ENCODE measurements at regions not wholly inside any gene's neighbourhood (a gene's known extent, or its start where the extent isn't known, plus 50 kb on each side); places are given as distances from the start of the nearest gene placed in this dataset.
"Not testable (repeated sequence)": the region's sequence is repeated elsewhere in the genome, so short reads cannot be mapped to it uniquely, and the experiment has no call there.

DNA sequence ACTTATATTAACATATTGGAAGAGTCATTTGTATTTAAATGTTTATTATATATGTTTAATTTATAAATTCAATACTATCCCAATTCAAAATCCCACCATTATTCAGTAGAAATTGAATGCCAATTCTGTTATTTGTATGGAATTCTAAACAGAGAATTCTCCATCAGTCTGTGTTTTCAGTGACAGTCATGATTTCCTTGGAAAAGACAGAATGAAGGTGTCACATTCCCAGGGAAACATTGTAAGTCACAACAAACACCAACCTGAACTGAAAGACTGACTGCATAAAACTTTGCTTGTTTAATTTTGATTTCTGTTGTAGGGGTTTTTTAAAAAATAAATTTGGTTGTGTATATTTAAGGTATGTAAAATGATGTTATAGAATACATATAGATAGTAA, 769.8 kb upstream of the BCHE start:
- H3K4me3 ChIP-seq: no peak overlapping the region
- no peaks in the 10 kb centered on the region for H3K27me3 ChIP-seq
- no peaks in the 10 kb centered on the region for H3K36me3 ChIP-seq (replicated peaks in 1 of 2; ENCODE audit: insufficient read depth in 1 of 2, low read depth in 2 of 2)
- intact Hi-C loops (cut with DNase I): no loop called here
- no peak for TF ChIP-seq POLR2A (IDR thresholded peaks at IDR 0.05)
- TF ChIP-seq, protein P1, sequence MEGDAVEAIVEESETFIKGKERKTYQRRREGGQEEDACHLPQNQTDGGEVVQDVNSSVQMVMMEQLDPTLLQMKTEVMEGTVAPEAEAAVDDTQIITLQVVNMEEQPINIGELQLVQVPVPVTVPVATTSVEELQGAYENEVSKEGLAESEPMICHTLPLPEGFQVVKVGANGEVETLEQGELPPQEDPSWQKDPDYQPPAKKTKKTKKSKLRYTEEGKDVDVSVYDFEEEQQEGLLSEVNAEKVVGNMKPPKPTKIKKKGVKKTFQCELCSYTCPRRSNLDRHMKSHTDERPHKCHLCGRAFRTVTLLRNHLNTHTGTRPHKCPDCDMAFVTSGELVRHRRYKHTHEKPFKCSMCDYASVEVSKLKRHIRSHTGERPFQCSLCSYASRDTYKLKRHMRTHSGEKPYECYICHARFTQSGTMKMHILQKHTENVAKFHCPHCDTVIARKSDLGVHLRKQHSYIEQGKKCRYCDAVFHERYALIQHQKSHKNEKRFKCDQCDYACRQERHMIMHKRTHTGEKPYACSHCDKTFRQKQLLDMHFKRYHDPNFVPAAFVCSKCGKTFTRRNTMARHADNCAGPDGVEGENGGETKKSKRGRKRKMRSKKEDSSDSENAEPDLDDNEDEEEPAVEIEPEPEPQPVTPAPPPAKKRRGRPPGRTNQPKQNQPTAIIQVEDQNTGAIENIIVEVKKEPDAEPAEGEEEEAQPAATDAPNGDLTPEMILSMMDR (IDR thresholded peaks at IDR 0.05): no peak
- no peak for ATAC-seq
- no peaks in the 10 kb centered on the region for H3K4me1 ChIP-seq
- DNase-seq: no peak
- no peak overlapping the region for H3K27ac ChIP-seq
- H3K9me3 ChIP-seq: no peaks in the 10 kb centered on the region

DNA sequence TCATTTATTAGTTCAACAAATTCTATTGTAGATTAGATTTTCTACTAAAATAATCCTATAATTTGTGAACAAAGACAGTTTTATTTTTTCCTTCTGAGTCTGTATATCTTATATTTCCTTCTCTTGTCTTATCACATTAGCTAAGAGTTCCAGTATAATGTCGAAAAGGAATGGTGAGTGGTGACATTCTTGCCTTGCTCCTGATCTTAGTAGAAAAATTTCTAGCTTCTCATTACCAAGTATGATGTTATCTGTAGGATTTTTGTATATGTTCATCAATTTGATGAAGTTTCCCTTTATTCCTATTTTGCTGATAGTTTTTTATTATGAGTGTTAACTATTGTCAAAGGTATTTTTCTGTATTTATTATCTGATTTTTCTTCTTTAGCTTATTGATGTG, 756.6 kb upstream of the BCHE start:
- no peak for TF ChIP-seq POLR2A (IDR thresholded peaks at IDR 0.05)
- TF ChIP-seq, protein P1 (IDR thresholded peaks at IDR 0.05): no peak
- DNase-seq (no peak), ATAC-seq (no peak)
- no peak overlapping the region for H3K4me3 ChIP-seq
- no peaks in the 10 kb centered on the region for H3K36me3 ChIP-seq (replicated peaks in 1 of 2; ENCODE audit: insufficient read depth in 1 of 2, low read depth in 2 of 2)
- no peaks in the 10 kb centered on the region for H3K9me3 ChIP-seq
- H3K27ac ChIP-seq: no peak overlapping the region
- no peaks in the 10 kb centered on the region for H3K27me3 ChIP-seq
- H3K4me1 ChIP-seq: no peaks in the 10 kb centered on the region
- WGBS, 2 donors: 84 to 85% methylated on average over 1 of the region's 1 CpG
- intact Hi-C loops (cut with DNase I): no loop called here

DNA sequence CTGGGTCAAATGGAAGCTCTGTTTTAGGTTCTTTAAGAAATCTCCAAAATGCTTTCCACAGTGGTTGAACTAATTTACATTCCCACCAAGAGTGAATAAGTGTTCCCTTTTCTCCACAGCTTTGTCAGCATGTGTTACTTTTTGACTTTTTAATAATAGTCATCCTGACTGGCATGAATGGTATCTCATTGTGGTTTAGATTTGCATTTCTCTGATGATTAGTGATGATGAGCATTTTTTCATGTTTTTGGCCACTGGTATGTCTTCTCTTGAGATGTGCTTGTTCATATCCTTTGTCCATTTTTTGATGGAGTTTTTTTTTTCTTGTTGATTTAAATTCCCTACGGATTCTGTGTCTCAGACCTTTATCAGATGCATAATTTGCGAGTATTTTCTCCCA, 745.0 kb upstream of the BCHE start:
- no peaks in the 10 kb centered on the region for H3K27me3 ChIP-seq
- intact Hi-C loops (cut with DNase I): no loop called here
- no peak overlapping the region for H3K27ac ChIP-seq
- no peak for TF ChIP-seq POLR2A (IDR thresholded peaks at IDR 0.05)
- TF ChIP-seq, protein P1 (IDR thresholded peaks at IDR 0.05): no peak
- no peaks in the 10 kb centered on the region for H3K36me3 ChIP-seq (replicated peaks in 1 of 2; ENCODE audit: insufficient read depth in 1 of 2, low read depth in 2 of 2)
- no peak for ATAC-seq
- H3K4me3 ChIP-seq: no peak overlapping the region
- WGBS, 2 donors: 81 to 86% methylated on average over 2 of the region's 2 CpGs
- no peaks in the 10 kb centered on the region for H3K4me1 ChIP-seq
- DNase-seq: no peak
- H3K9me3 ChIP-seq: peaks cover 0 to 3% (median 0%) of the 10 kb centered on the region in 3 donors

DNA sequence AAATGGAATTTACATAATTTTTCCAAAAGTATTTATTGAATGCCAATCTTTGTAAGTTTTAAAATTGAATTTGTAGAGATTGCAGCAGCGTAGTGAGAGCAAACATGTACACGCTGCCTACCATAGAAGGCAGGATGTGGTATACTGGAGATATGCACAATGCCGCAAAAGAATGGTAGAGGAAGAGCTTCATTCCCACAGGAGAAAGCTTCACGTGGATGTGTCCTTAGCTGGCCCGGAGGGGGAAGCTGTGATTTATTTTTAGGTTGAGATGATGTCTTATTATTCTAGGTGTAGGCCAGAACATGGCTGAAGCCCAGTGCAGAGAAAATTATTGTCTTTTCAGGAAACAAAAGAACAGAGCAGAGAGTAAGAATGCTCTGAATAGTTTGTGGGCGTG, 743.3 kb upstream of the BCHE start:
- whole genome bisulfite sequencing, 2 donors: 68 to 86% methylated on average over 6 of the region's 6 CpGs
- H3K27me3 ChIP-seq: no peaks in the 10 kb centered on the region
- intact Hi-C loops (cut with DNase I): no loop called here
- no peaks in the 10 kb centered on the region for H3K36me3 ChIP-seq (replicated peaks in 1 of 2; ENCODE audit: insufficient read depth in 1 of 2, low read depth in 2 of 2)
- H3K4me3 ChIP-seq: no peak overlapping the region
- H3K27ac ChIP-seq: no peak overlapping the region
- ATAC-seq (no peak), DNase-seq (no peak)
- H3K4me1 ChIP-seq: no peaks in the 10 kb centered on the region
- peaks cover 0 to 3% (median 0%) of the 10 kb centered on the region in 3 donors for H3K9me3 ChIP-seq
- TF ChIP-seq POLR2A (IDR thresholded peaks at IDR 0.05): no peak
- TF ChIP-seq, protein P1 (IDR thresholded peaks at IDR 0.05): no peak

DNA sequence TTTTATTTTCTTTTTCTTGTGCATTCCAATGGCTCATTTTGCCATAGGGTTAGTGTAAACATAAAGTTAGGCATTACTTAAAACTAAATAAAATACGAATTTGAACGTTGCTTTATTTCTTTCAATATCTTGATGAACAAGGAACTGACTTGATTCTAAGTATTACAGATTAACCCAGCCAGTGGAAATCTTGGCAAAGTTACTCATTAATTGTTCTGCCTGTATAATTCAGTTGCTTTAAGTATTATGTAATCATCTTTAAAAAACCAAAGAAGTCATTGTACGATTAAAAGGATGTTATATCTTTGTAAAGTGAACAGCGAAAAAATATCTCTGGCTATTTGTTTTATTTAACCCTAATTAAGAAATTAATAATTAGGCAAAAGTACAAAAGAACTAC, 737.9 kb upstream of the BCHE start:
- no peaks in the 10 kb centered on the region for H3K27me3 ChIP-seq
- H3K4me3 ChIP-seq: no peak overlapping the region
- peaks cover 0 to 3% (median 0%) of the 10 kb centered on the region in 3 donors for H3K9me3 ChIP-seq
- intact Hi-C loops (cut with DNase I): no loop called here
- TF ChIP-seq, protein P1 (IDR thresholded peaks at IDR 0.05): no peak
- no peak for TF ChIP-seq POLR2A (IDR thresholded peaks at IDR 0.05)
- H3K27ac ChIP-seq: no peak overlapping the region
- H3K36me3 ChIP-seq (replicated peaks in 1 of 2; ENCODE audit: insufficient read depth in 1 of 2, low read depth in 2 of 2): no peaks in the 10 kb centered on the region
- ATAC-seq (no peak), DNase-seq (no peak)
- H3K4me1 ChIP-seq: no peaks in the 10 kb centered on the region
- 27 to 28% methylated on average over 4 of the region's 4 CpGs for whole genome bisulfite sequencing, 2 donors

DNA sequence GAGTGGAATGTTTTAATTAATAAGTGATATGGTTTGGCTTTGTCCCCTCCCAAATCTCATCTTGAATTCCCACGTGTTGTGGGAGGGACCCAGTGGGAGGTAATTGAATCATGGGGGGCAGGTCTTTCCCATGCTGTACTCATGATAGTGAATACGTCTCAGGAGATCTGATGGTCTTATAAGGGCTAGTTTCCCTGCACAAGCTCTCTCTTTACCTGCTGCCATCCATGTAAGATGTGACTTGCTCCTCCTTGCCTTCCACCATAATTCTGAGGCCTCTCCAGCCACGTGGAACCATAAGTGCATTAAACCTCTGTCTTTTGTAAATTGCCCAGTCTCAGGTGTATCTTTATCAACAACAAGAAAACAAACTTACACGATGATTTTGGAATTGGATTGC, 734.5 kb upstream of the BCHE start:
- H3K4me3 ChIP-seq; ATAC-seq; H3K4me1 ChIP-seq; H3K9me3 ChIP-seq; H3K27ac ChIP-seq; H3K36me3 ChIP-seq (replicated peaks in 1 of 2; ENCODE audit: insufficient read depth in 1 of 2, low read depth in 2 of 2); DNase-seq; H3K27me3 ChIP-seq; intact Hi-C loops (cut with DNase I): not testable (repeated sequence)
- 62 to 63% methylated on average over 4 of the region's 4 CpGs for WGBS, 2 donors

Measured in body of pancreas (tissue), 4 donors.